HepG2 (cell line): ENCODE measurements at regions not wholly inside any gene's neighbourhood (a gene's known extent, or its start where the extent isn't known, plus 50 kb on each side); places are given as distances from the start of the nearest gene placed in this dataset.

Experiments
- ATAC-seq: fragments of 200-7000 bp; cut with Tn5 transposase; 3 replicates; pipeline ENCODE4 v1.9.1; 2020; ENCODE audit warnings: mild to moderate bottlenecking, moderate library complexity
- BruUV-seq: library from RNA; stranded (reverse); fragments of 400-500 nt; replicated peaks from 2 replicates; lab custom pipeline; 2021; lab: Mats Ljungman, UMichigan
- CTCF ChIA-PET: fragments of 300-600 bp; formaldehyde crosslinking; extraction: SDS; loops from one replicate; lab custom pipeline; 2021; ENCODE audit warnings: low total read pairs, inconsistent platforms, low intra/inter-chr PET ratio; lab: Yijun Ruan, JAX
- POLR2A ChIA-PET: fragments of 350-600 bp; sonication (Branson Sonifier 250); formaldehyde crosslinking; loops from one replicate; lab custom pipeline; 2020; ENCODE audit warnings: antibody characterized with exemption, inconsistent platforms; lab: Yijun Ruan, JAX
- DNase-seq: peaks from one replicate; pipeline ENCODE4 v3.0.0-alpha.2; 2015; ENCODE audit warnings: low spot score
- FAIRE-seq: peaks from 3 replicates; lab custom pipeline; 2011; peaks lifted over from hg19 to GRCh38; lab: Jason Lieb, UNC
- H2AFZ ChIP-seq: one replicate; pipeline ENCODE4 v1.6.1; 2011; ENCODE audit warnings: low read length, inconsistent platforms
- H3K27ac ChIP-seq: fragments of 300-600 bp; 3 replicates; pipeline ENCODE4 v1.8.0; 2011; ENCODE audit warnings: mixed run types, mild to moderate bottlenecking, mixed read lengths, low read length, inconsistent platforms; ENCODE audit not compliant: insufficient read depth; ENCODE audit errors: extremely low read length
- H3K27me3 ChIP-seq, 2 experiments: fragments of 200-600 bp in 1 of 2; 2 replicates in 1 of 2; 3 replicates in 1 of 2; pipeline versions ENCODE4 v1.6.0 to v1.8.0; 2011; ENCODE audit warnings: low read length in 2 of 2, mild to moderate bottlenecking in 2 of 2, moderate library complexity in 2 of 2, inconsistent platforms in 1 of 2; ENCODE audit not compliant: insufficient read depth in 2 of 2, control insufficient read depth in 1 of 2
- H3K36me3 ChIP-seq, 2 experiments: fragments of 200-600 bp in 1 of 2; replicated peaks in 1 of 2; 2 replicates in 1 of 2; 3 replicates in 1 of 2; pipeline versions ENCODE4 v1.5.1 to v1.8.0; 2011; ENCODE audit warnings: low read length in 2 of 2, inconsistent platforms in 1 of 2; ENCODE audit not compliant: insufficient read depth in 2 of 2, control insufficient read depth in 1 of 2
- H3K4me1 ChIP-seq: 2 replicates; pipeline ENCODE4 v1.5.1; 2012; ENCODE audit warnings: low read length, inconsistent platforms; ENCODE audit not compliant: insufficient read depth
- H3K4me2 ChIP-seq: 2 replicates; pipeline ENCODE4 v1.6.0; 2011; ENCODE audit warnings: low read depth, low read length, inconsistent platforms
- H3K4me3 ChIP-seq, 3 experiments: fragments of 200-600 bp in 1 of 3; sonication (generic), shearing (Covaris generic) in 1 of 3; replicated peaks in 1 of 3; 2 replicates each; pipeline ENCODE4 v1.5.1; 2011 to 2016; ENCODE audit warnings: low read length in 3 of 3, inconsistent platforms in 2 of 3, low read depth in 2 of 3, mild to moderate bottlenecking in 2 of 3, control low read depth in 1 of 3, mixed read lengths in 1 of 3; ENCODE audit not compliant: insufficient read depth in 1 of 3
- H3K79me2 ChIP-seq: one replicate; pipeline ENCODE4 v1.6.1; 2011; ENCODE audit warnings: low read length, inconsistent platforms; ENCODE audit not compliant: insufficient read depth
- H3K9ac ChIP-seq: 2 replicates; pipeline ENCODE4 v1.6.0; 2011; ENCODE audit warnings: mild to moderate bottlenecking, low read depth, low read length, inconsistent platforms; ENCODE audit not compliant: insufficient read depth
- H3K9me3 ChIP-seq: 2 replicates; pipeline ENCODE4 v1.5.1; 2012; ENCODE audit warnings: mild to moderate bottlenecking, low read length
- H4K20me1 ChIP-seq: 2 replicates; pipeline ENCODE4 v1.6.0; 2011; ENCODE audit warnings: inconsistent platforms, mild to moderate bottlenecking, low read length, moderate library complexity; ENCODE audit not compliant: insufficient read depth
- DMAP1 ChIP-seq: IDR thresholded peaks from 2 replicates; pipeline ENCODE4 v1.6.1; 2016
- MAF1 ChIP-seq: sonication (generic); formaldehyde crosslinking; IDR thresholded peaks from 2 replicates; pipeline ENCODE4 v1.5.0; 2020; ENCODE audit warnings: missing genetic modification reagents, borderline replicate concordance
- MBNL3 ChIP-seq: fragments of 250-450 bp; sonication (Bioruptor Pico); conservative IDR thresholded peaks from 2 replicates; pipeline ENCODE4 v1.8.0; 2022; ENCODE audit warnings: mild to moderate bottlenecking, inconsistent platforms
- MED8 ChIP-seq: sonication (generic); formaldehyde crosslinking; IDR thresholded peaks from 2 replicates; pipeline ENCODE4 v1.8.1; 2023; ENCODE audit warnings: mild to moderate bottlenecking, missing genetic modification reagents; ENCODE audit not compliant: insufficient replicate concordance
- NONO ChIP-seq, 2 experiments: fragments of 450-650 bp in 1 of 2; sonication (generic) in 1 of 2; formaldehyde crosslinking in 1 of 2; IDR thresholded peaks in 1 of 2; conservative IDR thresholded peaks in 1 of 2; 2 replicates each; pipeline versions ENCODE4 v1.6.1 to v1.8.0; 2017 to 2022; ENCODE audit warnings: mild to moderate bottlenecking in 1 of 2, missing genetic modification reagents in 1 of 2, moderate library complexity in 1 of 2
- NR2F2 ChIP-seq: IDR thresholded peaks from 2 replicates; pipeline ENCODE4 v1.6.1; 2012; ENCODE audit warnings: low read depth, inconsistent platforms, borderline replicate concordance
- NR3C1 ChIP-seq: sonication (generic); formaldehyde crosslinking; IDR thresholded peaks from 2 replicates; pipeline ENCODE4 v1.4.0; 2020; ENCODE audit warnings: missing genetic modification reagents
- RARA ChIP-seq: IDR thresholded peaks from 2 replicates; pipeline ENCODE4 v1.6.1; 2016; ENCODE audit warnings: missing genetic modification reagents, missing compliant biosample characterization
- STAG1 ChIP-seq: sonication (generic); formaldehyde crosslinking; IDR thresholded peaks from 2 replicates; pipeline ENCODE4 v1.4.0; 2020; ENCODE audit warnings: missing genetic modification reagents
- TBP ChIP-seq: sonication (generic); formaldehyde crosslinking; IDR thresholded peaks from 2 replicates; pipeline ENCODE4 v1.5.0; 2020; ENCODE audit warnings: missing genetic modification reagents
- ZNF20 ChIP-seq: sonication (generic); formaldehyde crosslinking; IDR thresholded peaks from 2 replicates; pipeline ENCODE4 v1.4.0; 2020; ENCODE audit warnings: mild to moderate bottlenecking, moderate library complexity, missing genetic modification reagents
- ZNF296 ChIP-seq: sonication (generic); formaldehyde crosslinking; conservative IDR thresholded peaks from 2 replicates; pipeline ENCODE4 v1.5.0; 2020; ENCODE audit warnings: mild to moderate bottlenecking, missing genetic modification reagents
- ZNF550 ChIP-seq: sonication (generic); formaldehyde crosslinking; IDR thresholded peaks from 2 replicates; pipeline ENCODE4 v1.4.0; 2020; ENCODE audit warnings: mild to moderate bottlenecking, missing genetic modification reagents, borderline replicate concordance
- ZNF572 ChIP-seq: sonication (generic); formaldehyde crosslinking; IDR thresholded peaks from 2 replicates; pipeline ENCODE4 v1.5.1; 2020; ENCODE audit warnings: mild to moderate bottlenecking, missing genetic modification reagents
- ZNF652 ChIP-seq: IDR thresholded peaks from 2 replicates; pipeline ENCODE4 v1.6.1; 2016; ENCODE audit warnings: low read depth, borderline replicate concordance
- ZNF670 ChIP-seq: sonication (generic); formaldehyde crosslinking; IDR thresholded peaks from 2 replicates; pipeline ENCODE4 v1.8.0; 2022; ENCODE audit warnings: mild to moderate bottlenecking, missing genetic modification reagents, borderline replicate concordance
- WGBS: methylation state at CpG from one replicate; pipeline ENCODE4 v1.1.6; 2017; ENCODE audit warnings: low lambda C conversion rate; 5-methylcytosine and 5-hydroxymethylcytosine counted together
- in situ Hi-C: cut with HindIII; loops from 2 replicates; pipeline ENCODE4 v1.10.0; 2017; ENCODE audit warnings: low pct_unique_long_range_greater_than_20kb; ENCODE audit not compliant: extremely low pct_ligation_motif_present
- intact Hi-C: fragments of 100-400 bp; cut with micrococcal nuclease; formaldehyde crosslinking; loops from one replicate; pipeline ENCODE4 v1.10.0; 2022; ENCODE audit not compliant: unreplicated experiment
- TF ChIP-seq, protein P1 (sequence below): sonication (generic); formaldehyde crosslinking; IDR thresholded peaks from 2 replicates; pipeline ENCODE4 v1.5.0; 2020; ENCODE audit warnings: mild to moderate bottlenecking, missing genetic modification reagents, moderate library complexity
- TF ChIP-seq, protein P2 (sequence below), 2 experiments: fragments of 450-650 bp in 1 of 2; sonication (generic) in 1 of 2; formaldehyde crosslinking; IDR thresholded peaks; 2 replicates each; pipeline versions ENCODE4 v1.5.0 to v1.8.0; 2020 to 2022; ENCODE audit warnings: mild to moderate bottlenecking in 1 of 2, missing genetic modification reagents in 1 of 2
- TF ChIP-seq, protein P3 (sequence below): IDR thresholded peaks from 2 replicates; pipeline ENCODE4 v1.6.1; 2016; ENCODE audit warnings: mild to moderate bottlenecking, missing biosample characterization, missing genetic modification reagents

DNA sequence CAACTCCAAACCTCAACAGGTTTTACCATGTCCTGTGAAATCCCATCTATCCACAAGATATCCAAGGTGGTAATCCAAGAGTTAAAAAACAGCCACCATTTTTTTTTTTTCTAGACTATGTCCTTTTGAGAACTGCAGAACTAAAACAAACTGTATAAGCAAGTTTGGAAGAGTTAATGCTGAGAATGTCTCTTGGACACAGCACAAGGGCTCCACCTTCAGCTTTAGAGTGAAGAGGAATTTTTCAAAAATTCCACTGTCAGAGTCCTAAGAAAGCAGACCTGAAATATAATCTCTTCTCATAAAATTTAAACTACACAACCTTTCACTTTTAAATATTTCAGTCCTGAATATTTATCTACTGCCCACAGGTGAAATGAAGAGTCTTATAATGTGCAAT lies 167.8 kb upstream of the CCNG1 start:
- DNase-seq (no peak), FAIRE-seq (no peak), ATAC-seq (no peak)
- Histone ChIP-seq H3K4me3 (no peak overlapping the region), H3K79me2 (no peaks in the 10 kb centered on the region), H3K9ac (no peak overlapping the region), H2AFZ (no peak overlapping the region), H3K27ac (no peak overlapping the region), H3K27me3 (no peaks in the 10 kb centered on the region), H3K9me3 (no peaks in the 10 kb centered on the region), H3K4me1 (no peaks in the 10 kb centered on the region), H4K20me1 (no peaks in the 10 kb centered on the region), H3K36me3 (no peaks in the 10 kb centered on the region), H3K4me2 (no peak overlapping the region)
- in situ Hi-C loops, result no loop called here
- BruUV-seq, result no TSS peak
- CTCF ChIA-PET, result no interaction called here
- no peak for TF ChIP-seq ZNF550 (CRISPR knock-in tag)
- TF ChIP-seq RARA (CRISPR knock-in tag), result no peak
- peak; percentile 11; the same call in 1 of the 2 replicates for TF ChIP-seq STAG1 (CRISPR knock-in tag)
- no peak for TF ChIP-seq TBP (CRISPR knock-in tag)
- TF ChIP-seq, protein P1, sequence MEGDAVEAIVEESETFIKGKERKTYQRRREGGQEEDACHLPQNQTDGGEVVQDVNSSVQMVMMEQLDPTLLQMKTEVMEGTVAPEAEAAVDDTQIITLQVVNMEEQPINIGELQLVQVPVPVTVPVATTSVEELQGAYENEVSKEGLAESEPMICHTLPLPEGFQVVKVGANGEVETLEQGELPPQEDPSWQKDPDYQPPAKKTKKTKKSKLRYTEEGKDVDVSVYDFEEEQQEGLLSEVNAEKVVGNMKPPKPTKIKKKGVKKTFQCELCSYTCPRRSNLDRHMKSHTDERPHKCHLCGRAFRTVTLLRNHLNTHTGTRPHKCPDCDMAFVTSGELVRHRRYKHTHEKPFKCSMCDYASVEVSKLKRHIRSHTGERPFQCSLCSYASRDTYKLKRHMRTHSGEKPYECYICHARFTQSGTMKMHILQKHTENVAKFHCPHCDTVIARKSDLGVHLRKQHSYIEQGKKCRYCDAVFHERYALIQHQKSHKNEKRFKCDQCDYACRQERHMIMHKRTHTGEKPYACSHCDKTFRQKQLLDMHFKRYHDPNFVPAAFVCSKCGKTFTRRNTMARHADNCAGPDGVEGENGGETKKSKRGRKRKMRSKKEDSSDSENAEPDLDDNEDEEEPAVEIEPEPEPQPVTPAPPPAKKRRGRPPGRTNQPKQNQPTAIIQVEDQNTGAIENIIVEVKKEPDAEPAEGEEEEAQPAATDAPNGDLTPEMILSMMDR (CRISPR knock-in tag), result peak; percentile 24; the same call in 1 of the 2 replicates
- TF ChIP-seq ZNF652, result 0 out of 2 replicates have a peak, but pooled peaks have one; percentile 12
- POLR2A ChIA-PET, result no interaction called here
- intact Hi-C loops, result no loop called here

DNA sequence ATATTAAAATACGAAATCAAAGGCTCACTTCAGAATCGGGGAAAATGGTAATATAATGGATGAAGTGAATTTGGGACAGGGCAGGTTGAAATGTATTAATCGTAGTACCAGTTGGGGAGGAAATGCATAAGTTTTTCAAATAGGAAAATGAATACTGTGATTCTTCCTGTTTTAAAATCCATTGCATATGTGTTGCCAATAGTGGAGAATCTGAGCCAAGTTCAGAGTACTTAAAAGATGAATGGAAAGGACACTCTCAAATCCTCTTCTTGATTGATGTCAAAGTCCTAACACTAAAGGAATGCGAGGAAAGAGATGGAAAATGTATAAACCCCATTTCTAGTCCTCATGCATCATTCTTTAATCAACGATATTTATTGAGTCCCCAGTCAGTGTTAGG lies 160.9 kb upstream of the CCNG1 start:
- FAIRE-seq (no peak), DNase-seq (no peak), ATAC-seq (no peak)
- Histone ChIP-seq H3K4me1 (no peaks in the 10 kb centered on the region), H3K27ac (no peak overlapping the region), H2AFZ (no peak overlapping the region), H3K4me2 (no peak overlapping the region), H3K9ac (no peak overlapping the region), H4K20me1 (no peaks in the 10 kb centered on the region), H3K9me3 (no peaks in the 10 kb centered on the region), H3K36me3 (no peaks in the 10 kb centered on the region), H3K79me2 (no peaks in the 10 kb centered on the region), H3K4me3 (no peak overlapping the region), H3K27me3 (no peaks in the 10 kb centered on the region)
- ChIA-PET CTCF (no interaction called here), POLR2A (no interaction called here)
- intact Hi-C loops (no loop called here), in situ Hi-C loops (no loop called here)
- no TSS peak for BruUV-seq
- WGBS, result 6% methylated on average over 5 of the region's 5 CpGs
- no peak for TF ChIP-seq DMAP1 (CRISPR knock-in tag)
- TF ChIP-seq ZNF550 (CRISPR knock-in tag), result no peak
- TF ChIP-seq, protein P2, sequence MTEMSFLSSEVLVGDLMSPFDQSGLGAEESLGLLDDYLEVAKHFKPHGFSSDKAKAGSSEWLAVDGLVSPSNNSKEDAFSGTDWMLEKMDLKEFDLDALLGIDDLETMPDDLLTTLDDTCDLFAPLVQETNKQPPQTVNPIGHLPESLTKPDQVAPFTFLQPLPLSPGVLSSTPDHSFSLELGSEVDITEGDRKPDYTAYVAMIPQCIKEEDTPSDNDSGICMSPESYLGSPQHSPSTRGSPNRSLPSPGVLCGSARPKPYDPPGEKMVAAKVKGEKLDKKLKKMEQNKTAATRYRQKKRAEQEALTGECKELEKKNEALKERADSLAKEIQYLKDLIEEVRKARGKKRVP (CRISPR knock-in tag; IDR thresholded peaks at IDR 0.05), result no peak
- TF ChIP-seq, protein P3, sequence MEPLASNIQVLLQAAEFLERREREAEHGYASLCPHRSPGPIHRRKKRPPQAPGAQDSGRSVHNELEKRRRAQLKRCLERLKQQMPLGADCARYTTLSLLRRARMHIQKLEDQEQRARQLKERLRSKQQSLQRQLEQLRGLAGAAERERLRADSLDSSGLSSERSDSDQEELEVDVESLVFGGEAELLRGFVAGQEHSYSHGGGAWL (CRISPR knock-in tag), result no peak
- TF ChIP-seq MAF1 (CRISPR knock-in tag), result no peak
- no peak for TF ChIP-seq NR2F2
- TF ChIP-seq ZNF296, result no peak
- no peak for TF ChIP-seq ZNF20 (CRISPR knock-in tag)
- no peak for TF ChIP-seq ZNF670 (CRISPR knock-in tag)
- no peak for TF ChIP-seq NR3C1 (CRISPR knock-in tag)
- TF ChIP-seq NONO (IDR thresholded peaks at IDR 0.05), result no peak
- no peak for TF ChIP-seq NONO (CRISPR knock-in tag; conservative IDR thresholded peaks at IDR 0.05)
- TF ChIP-seq ZNF572 (CRISPR knock-in tag), result no peak
- TF ChIP-seq MED8 (CRISPR knock-in tag), result no peak
- no peak for TF ChIP-seq MBNL3 (CRISPR knock-in tag)
